GM20000 (cell line): ENCODE measurements at regions not wholly inside any gene's neighbourhood (a gene's known extent, or its start where the extent isn't known, plus 50 kb on each side); places are given as distances from the start of the nearest gene placed in this dataset.

Experiments used
- DNase-seq: peaks from one replicate; pipeline ENCODE4 v3.0.0; 2012; ENCODE audit warnings: low spot score
- TF ChIP-seq, protein P1 (sequence below): IDR thresholded peaks from 2 replicates; pipeline ENCODE4 v1.5.1; 2012; ENCODE audit warnings: mild to moderate bottlenecking, control low read depth; ENCODE audit errors: extremely low read depth, missing control alignments

DNA sequence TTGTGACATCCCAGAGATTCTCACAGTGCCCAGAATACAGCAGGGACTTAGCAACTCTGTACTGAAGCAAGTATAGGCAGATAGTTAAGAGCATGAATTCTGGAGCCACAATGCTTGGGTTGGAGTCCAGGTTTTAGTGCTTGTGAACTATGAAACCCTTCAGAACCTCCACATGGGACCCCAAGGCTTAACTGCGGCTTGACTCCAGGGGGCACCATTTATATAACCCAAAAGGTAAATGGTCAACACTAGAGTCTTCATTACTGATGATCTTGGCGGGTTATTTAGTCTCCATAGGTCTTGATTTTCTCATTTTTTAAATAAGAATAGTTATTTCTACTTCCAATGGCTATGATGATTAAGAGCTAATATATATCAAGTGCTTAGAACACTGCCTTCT, 390.3 kb downstream of the TAF11L14 start:
- no peak for DNase-seq
- TF ChIP-seq, protein P1, sequence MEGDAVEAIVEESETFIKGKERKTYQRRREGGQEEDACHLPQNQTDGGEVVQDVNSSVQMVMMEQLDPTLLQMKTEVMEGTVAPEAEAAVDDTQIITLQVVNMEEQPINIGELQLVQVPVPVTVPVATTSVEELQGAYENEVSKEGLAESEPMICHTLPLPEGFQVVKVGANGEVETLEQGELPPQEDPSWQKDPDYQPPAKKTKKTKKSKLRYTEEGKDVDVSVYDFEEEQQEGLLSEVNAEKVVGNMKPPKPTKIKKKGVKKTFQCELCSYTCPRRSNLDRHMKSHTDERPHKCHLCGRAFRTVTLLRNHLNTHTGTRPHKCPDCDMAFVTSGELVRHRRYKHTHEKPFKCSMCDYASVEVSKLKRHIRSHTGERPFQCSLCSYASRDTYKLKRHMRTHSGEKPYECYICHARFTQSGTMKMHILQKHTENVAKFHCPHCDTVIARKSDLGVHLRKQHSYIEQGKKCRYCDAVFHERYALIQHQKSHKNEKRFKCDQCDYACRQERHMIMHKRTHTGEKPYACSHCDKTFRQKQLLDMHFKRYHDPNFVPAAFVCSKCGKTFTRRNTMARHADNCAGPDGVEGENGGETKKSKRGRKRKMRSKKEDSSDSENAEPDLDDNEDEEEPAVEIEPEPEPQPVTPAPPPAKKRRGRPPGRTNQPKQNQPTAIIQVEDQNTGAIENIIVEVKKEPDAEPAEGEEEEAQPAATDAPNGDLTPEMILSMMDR: no peak

DNA sequence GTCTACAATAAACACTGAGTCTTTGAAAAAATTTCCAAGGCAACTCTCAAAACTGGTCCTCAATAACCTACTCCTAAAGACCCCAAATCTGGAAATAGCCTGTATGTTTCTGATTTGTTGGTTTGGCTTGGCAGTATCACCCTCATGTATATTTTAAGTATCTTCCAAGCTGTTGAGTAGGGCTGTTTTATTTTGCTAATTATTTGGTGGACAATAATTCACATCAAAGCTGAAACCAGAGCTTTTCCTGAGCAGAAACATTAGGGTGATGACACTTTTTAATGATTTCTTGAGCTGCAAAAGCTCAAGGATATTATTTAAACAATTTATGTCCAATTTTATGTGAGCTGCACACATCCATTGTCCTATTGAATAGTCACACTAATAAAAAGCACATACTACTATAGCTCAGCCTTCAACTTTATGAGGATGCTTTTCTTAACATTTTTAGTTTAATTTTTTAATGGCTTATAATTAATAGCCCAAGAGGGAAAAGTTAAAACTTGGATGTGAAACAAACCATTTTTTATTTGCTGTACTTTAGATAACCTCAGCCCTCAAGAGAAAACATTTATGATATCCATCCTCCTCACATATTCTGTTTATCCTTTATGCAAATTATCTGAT, 393.1 kb downstream of the TAF11L14 start:
- TF ChIP-seq, protein P1: no peak
- no peak for DNase-seq

DNA sequence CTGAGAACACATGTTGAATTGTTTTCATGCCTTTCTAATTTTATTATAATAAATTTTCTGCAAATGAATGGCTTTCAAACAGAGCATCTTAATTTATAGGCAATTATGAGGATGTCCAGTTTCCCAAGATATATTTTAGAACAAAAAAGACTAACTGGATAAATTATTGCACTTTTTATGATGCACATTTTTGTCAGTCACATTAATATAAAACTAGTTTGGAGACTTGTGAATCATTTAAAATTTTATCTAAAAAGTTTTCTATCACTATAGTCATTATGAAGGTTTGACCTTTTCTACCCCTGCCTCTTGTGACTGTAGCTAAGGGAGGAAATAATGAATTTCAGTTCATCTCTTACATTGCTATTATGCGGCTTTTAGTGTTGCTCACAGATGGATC, 393.8 kb downstream of the TAF11L14 start:
- no peak for DNase-seq
- TF ChIP-seq, protein P1: no peak

DNA sequence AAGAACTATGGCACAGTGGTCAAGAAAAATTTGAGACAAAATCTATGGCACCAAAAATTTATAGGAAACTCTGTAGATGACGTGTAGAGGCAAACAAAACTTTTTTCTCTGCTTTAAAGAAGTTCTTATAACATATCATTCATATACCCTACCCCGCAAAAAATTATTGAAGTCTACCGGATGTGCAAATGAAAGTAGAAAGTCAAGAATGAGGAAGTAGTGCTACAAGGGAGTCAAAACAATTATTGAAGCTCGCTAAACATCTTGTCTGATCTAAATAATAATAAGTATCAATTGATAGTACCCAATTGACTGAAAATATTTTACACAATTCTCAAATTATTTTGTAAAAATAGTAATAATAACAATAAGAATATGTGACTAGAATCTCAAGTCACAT, 398.5 kb downstream of the TAF11L14 start:
- DNase-seq: no peak
- TF ChIP-seq, protein P1: no peak

DNA sequence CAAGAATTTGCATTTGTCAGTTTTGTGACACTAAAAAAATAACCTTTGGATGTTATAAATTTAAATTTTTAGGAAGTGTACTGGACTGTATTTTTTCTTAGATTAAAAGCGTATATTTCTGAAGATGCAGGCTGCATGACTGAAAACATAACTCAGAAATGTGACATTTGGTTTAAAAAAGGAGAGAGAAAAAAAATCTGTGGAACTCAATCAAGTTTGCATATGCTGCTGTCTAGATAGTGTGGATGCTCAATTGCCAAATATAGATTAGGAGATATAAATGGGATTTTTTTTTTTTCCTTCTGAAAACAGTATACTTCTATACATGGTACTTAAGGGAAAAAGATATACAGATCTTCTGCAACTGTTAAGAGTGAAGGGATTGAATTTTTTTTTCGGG, 402.3 kb downstream of the TAF11L14 start:
- DNase-seq: no peak
- TF ChIP-seq, protein P1: no peak

DNA sequence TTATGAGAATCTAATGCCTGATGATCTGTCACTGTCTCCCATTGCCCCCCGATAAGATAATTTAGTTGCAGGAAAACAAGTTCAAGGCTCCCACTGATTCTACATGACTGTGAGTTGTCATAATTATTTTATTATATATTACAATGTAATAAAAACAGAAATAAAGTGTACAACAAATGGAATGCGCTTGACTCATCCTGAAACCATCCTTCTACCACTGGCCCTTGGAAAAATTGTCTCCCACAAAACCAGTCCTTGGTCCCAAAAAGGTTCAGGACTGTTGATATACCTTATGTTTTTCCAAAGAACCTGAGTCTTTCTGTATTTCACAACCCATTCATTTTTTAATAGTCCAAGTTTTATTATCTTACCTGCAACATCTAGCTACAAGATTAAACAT, 403.5 kb downstream of the TAF11L14 start:
- no peak for DNase-seq
- TF ChIP-seq, protein P1: no peak

DNA sequence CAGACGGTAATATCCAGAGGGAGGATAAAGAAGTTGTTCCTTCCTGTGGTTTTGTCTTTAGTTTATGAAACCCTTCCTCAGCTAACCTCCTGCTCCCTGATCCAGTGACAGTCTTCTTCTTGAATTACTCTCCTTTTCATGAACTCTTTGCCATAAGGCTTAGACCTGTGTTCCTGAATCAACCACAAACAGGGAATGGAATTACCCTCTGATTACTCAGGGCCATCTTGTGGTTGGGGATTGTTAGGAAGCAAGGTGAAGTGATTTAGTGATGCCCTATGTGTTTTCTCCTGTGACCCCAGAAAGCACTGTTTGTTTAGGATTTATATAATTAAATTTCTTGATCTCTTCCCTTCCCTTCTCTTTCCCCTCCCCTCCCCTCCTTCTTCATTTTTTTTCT, 409.1 kb downstream of the TAF11L14 start:
- DNase-seq: no peak
- TF ChIP-seq, protein P1: no peak
